HL-60 (cell line): ENCODE measurements at regions not wholly inside any gene's neighbourhood (a gene's known extent, or its start where the extent isn't known, plus 50 kb on each side); places are given as distances from the start of the nearest gene placed in this dataset.

Source experiments
- CTCF ChIP-seq: IDR thresholded peaks from one replicate; pipeline ENCODE4 v1.5.1; 2011; ENCODE audit warnings: low read length, control low read depth, inconsistent platforms; ENCODE audit not compliant: insufficient read depth
- GABPA ChIP-seq: IDR thresholded peaks from 2 replicates; pipeline ENCODE4 v1.6.1; 2012; ENCODE audit warnings: low read depth
- POLR2AphosphoS5 ChIP-seq: IDR thresholded peaks from 2 replicates; pipeline ENCODE4 v1.6.1; 2012; ENCODE audit warnings: low read depth
- REST ChIP-seq: IDR thresholded peaks from 2 replicates; pipeline ENCODE4 v1.6.1; 2012; ENCODE audit warnings: low read depth; ENCODE audit not compliant: insufficient replicate concordance

- TF ChIP-seq REST (no peak), CTCF (no peak), POLR2AphosphoS5 (no peak), GABPA (no peak)
These were observed 197.7 kb upstream of the CNOT2 start for GRCh38 chr12:70045514-70045913.
